Uterus (tissue), 3 donors: ENCODE measurements at regions not wholly inside any gene's neighbourhood (a gene's known extent, or its start where the extent isn't known, plus 50 kb on each side); places are given as distances from the start of the nearest gene placed in this dataset.
"Not testable (repeated sequence)": the region's sequence is repeated elsewhere in the genome, so short reads cannot be mapped to it uniquely, and the experiment has no call there.

ENCODE experiments used
- DNase-seq, 2 donors: peaks; one replicate each; pipeline ENCODE4 v3.0.0-alpha.2; 2019 to 2020
- H3K27ac ChIP-seq, 2 donors: fragments of 200-600 bp; sonication (generic); 1 replicate in 1 of 2; 2 replicates in 1 of 2; pipeline ENCODE4 v1.5.1; 2016 to 2018
- H3K27me3 ChIP-seq, 2 donors: fragments of 200-600 bp; sonication (generic); one replicate each; pipeline ENCODE4 v1.5.1; 2018 to 2019; ENCODE audit warnings: control low read depth in 1 of 2
- H3K36me3 ChIP-seq, 2 donors: fragments of 200-600 bp; sonication (generic); one replicate each; pipeline ENCODE4 v1.5.1; 2019; ENCODE audit warnings: control low read depth in 1 of 2
- H3K4me1 ChIP-seq, 2 donors: fragments of 200-600 bp; sonication (generic); one replicate each; pipeline ENCODE4 v1.5.1; 2018 to 2019; ENCODE audit warnings: control low read depth in 1 of 2
- H3K4me3 ChIP-seq, 2 donors: fragments of 200-600 bp; sonication (generic); 1 replicate in 1 of 2; 2 replicates in 1 of 2; pipeline ENCODE4 v1.5.1; 2018 to 2019; ENCODE audit warnings: mild to moderate bottlenecking in 1 of 2
- H3K9me3 ChIP-seq, 2 donors: fragments of 200-600 bp; sonication (generic); one replicate each; pipeline ENCODE4 v1.5.1; 2019; ENCODE audit warnings: control low read depth in 1 of 2
- POLR2A ChIP-seq, 2 donors: fragments of 450-650 bp; IDR thresholded peaks; one replicate each; pipeline ENCODE4 v1.6.1; 2016; ENCODE audit warnings: antibody characterized with exemption in 2 of 2, mild to moderate bottlenecking in 1 of 2, moderate library complexity in 1 of 2
- intact Hi-C: fragments of 100-400 bp; cut with DNase I; formaldehyde crosslinking; loops from one replicate; pipeline ENCODE4 v1.15.1; 2023; ENCODE audit warnings: low total_unique reads
- TF ChIP-seq, protein P1 (sequence below), 4 experiments: fragments of 200-600 bp in 2 of 4; fragments of 450-650 bp in 2 of 4; sonication (generic) in 2 of 4; IDR thresholded peaks; one replicate each; pipeline ENCODE4 v1.5.1; 2016 to 2019; ENCODE audit warnings: antibody characterized with exemption in 4 of 4, mild to moderate bottlenecking in 2 of 4, moderate library complexity in 1 of 4
- donor health status: DM: yes; HTN: yes; CAD: no.

DNA sequence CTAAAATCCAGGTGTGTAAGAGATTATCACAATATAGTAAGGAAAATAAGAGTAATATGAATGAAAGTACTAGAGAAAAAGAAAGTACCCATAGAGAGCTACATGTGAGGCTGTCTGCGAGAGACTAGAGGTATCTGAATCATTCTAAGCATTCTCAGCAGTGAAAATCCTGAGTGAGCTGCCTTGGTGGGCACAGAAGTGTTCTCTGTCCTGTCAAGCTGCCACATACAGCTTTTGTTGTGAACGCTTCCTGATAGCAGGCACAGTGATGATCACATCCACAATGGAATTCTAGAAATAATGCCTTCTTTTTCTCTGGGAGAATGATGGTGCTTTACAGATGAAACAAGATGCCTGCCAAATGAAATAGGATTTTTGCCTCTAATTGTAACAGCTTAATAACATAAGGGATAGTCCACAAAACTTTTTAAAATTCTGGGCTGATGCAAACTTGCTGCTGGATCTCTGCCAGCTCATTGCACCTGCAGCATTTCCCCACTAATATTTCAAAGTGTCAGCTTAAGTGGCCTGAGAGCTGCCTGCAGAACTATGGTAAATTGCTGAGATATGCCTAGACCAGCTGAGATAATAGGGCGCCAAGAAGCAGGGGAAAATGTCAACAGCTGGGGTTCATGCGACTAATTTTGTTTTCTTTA lies 620.5 kb downstream of the DOK5 start:
- TF ChIP-seq, protein P1, sequence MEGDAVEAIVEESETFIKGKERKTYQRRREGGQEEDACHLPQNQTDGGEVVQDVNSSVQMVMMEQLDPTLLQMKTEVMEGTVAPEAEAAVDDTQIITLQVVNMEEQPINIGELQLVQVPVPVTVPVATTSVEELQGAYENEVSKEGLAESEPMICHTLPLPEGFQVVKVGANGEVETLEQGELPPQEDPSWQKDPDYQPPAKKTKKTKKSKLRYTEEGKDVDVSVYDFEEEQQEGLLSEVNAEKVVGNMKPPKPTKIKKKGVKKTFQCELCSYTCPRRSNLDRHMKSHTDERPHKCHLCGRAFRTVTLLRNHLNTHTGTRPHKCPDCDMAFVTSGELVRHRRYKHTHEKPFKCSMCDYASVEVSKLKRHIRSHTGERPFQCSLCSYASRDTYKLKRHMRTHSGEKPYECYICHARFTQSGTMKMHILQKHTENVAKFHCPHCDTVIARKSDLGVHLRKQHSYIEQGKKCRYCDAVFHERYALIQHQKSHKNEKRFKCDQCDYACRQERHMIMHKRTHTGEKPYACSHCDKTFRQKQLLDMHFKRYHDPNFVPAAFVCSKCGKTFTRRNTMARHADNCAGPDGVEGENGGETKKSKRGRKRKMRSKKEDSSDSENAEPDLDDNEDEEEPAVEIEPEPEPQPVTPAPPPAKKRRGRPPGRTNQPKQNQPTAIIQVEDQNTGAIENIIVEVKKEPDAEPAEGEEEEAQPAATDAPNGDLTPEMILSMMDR (IDR thresholded peaks at IDR 0.05), result no peak
- TF ChIP-seq POLR2A (IDR thresholded peaks at IDR 0.05), result no peak
- intact Hi-C loops, result no loop called here
- Histone ChIP-seq H3K27me3 (no peaks in the 10 kb centered on the region), H3K9me3 (no peaks in the 10 kb centered on the region), H3K36me3 (no peaks in the 10 kb centered on the region), H3K4me3 (no peak overlapping the region), H3K27ac (no peak overlapping the region), H3K4me1 (no peaks in the 10 kb centered on the region)
- no peak for DNase-seq

DNA sequence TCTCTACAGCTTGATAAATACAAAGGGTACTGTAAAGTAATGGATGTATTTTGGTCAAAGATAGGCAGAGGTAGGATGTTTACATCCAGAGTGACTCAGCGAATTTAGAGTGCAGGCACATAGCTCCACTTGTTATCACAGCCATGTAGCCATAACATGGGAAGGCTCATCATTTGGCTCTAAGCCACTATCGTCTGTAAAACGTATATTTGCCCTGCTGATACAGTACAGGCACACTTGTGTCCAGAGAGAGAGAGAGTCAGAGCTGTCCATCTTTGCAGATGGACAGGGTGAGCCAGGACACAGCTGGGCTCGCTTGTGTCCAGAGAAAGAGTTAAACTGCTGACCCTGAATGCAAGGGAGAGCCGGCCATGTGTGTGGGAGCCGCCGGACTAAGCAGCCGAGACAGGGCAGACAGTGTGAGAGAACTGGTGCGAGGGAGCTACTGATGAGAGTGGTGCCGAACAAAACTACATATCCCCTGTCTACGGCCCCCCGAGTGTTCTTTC lies 619.0 kb downstream of the DOK5 start:
- Histone ChIP-seq H3K27me3 (no peaks in the 10 kb centered on the region), H3K9me3 (no peaks in the 10 kb centered on the region), H3K4me3 (no peak overlapping the region), H3K27ac (no peak overlapping the region), H3K4me1 (no peaks in the 10 kb centered on the region), H3K36me3 (no peaks in the 10 kb centered on the region)
- TF ChIP-seq, protein P1 (IDR thresholded peaks at IDR 0.05), result no peak
- no peak for TF ChIP-seq POLR2A (IDR thresholded peaks at IDR 0.05)
- no peak for DNase-seq
- intact Hi-C loops, result no loop called here

DNA sequence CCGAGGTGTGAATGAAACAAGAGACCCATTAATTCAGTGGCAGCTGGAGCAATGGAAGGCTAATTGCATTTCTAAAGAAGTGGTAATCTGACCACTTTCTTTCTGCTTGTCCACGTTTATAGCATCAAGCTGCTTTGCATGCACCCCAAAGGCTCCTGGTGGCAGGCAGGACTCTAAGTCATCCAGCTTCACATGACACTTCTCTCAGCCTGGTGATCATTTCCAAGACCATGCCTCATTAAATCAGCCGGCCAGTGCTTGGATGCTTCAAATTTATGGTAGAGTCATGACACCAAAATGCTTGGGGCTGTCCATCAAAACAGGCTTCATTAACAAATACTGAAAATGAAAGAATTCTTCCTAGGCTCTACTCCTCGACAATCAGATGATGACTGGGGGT lies 614.9 kb downstream of the DOK5 start:
- Histone ChIP-seq H3K36me3 (no peaks in the 10 kb centered on the region), H3K27me3 (no peaks in the 10 kb centered on the region), H3K9me3 (no peaks in the 10 kb centered on the region), H3K4me1 (no peaks in the 10 kb centered on the region), H3K27ac (no peak overlapping the region), H3K4me3 (no peak overlapping the region)
- no peak for TF ChIP-seq POLR2A (IDR thresholded peaks at IDR 0.05)
- TF ChIP-seq, protein P1 (IDR thresholded peaks at IDR 0.05), result no peak
- intact Hi-C loops, result no loop called here
- no peak for DNase-seq

DNA sequence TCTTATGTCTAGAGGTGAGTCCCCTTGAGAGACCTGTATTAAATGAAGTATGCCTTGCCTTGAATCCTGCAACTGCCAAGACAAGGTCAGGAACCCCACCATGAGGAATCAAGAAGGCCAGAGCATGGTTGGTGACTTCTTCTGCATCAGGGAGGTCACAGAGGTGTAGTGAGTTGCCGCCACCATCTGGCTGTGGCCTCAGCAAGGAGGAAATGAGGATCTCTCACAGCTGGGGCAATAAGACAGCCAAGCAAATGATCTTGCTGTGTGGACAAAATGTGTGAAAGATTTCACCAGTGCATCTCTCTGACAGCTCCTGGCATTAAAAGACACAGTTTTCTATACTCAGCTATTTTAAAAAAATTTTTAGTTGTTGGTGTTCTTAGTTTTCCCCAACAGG lies 611.0 kb downstream of the DOK5 start:
- Histone ChIP-seq H3K27me3 (no peaks in the 10 kb centered on the region), H3K4me3 (no peak overlapping the region), H3K9me3 (no peaks in the 10 kb centered on the region), H3K4me1 (no peaks in the 10 kb centered on the region), H3K27ac (no peak overlapping the region), H3K36me3 (no peaks in the 10 kb centered on the region)
- no peak for DNase-seq
- no peak for TF ChIP-seq POLR2A (IDR thresholded peaks at IDR 0.05)
- TF ChIP-seq, protein P1 (IDR thresholded peaks at IDR 0.05), result no peak
- intact Hi-C loops, result no loop called here

DNA sequence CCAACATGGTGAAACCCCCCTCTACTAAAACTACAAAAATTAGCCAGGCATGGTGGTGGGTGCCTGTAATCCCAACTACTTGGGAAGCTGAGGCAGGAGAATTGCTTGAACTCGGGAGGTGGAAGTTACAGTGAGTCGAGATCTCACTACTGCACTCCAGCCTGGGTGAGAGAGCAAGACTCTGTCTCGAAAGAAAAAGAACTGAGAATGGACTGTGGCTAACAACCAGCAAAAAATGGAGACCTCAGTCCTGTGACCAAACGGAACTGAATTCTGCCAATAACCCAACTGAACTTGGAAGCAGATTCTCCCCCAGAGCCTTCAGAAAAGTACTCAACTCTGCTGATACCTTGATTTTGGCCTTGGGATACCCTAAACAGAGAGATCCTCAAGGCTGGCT lies 604.5 kb downstream of the DOK5 start:
- intact Hi-C loops, result no loop called here
- no peaks in the 10 kb centered on the region for H3K27me3 ChIP-seq
- TF ChIP-seq, protein P1 (IDR thresholded peaks at IDR 0.05), result no peak
- no peak for TF ChIP-seq POLR2A (IDR thresholded peaks at IDR 0.05)

DNA sequence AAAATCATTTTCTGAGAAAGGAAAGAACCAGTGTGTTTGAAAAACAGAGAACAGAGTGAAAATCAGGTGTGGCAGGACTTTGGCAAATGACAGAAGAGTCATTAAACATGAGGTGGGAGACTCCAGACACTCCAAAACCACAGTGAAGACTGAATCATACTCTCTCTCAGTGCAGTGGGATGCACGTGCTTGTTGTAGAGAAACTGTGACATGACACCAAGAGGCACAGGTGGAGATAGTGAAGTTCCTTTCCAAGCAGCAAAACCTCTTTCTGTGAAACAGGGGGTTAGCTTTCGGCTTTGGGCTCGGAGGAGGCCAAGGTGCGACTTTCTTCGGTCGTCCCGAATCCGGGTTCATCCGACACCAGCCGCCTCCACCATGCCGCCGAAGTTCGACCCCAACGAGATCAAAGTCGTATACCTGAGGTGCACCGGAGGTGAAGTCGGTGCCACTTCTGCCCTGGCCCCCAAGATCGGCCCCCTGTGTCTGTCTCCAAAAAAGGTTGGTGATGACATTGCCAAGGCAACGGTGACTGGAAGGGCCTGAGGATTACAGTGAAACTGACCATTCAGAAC lies 599.0 kb downstream of the DOK5 start:
- H3K4me1 ChIP-seq, DNase-seq, H3K9me3 ChIP-seq, intact Hi-C loops, H3K27me3 ChIP-seq, H3K4me3 ChIP-seq, H3K27ac ChIP-seq, H3K36me3 ChIP-seq: not testable (repeated sequence)

More for the DNA sequence above, 604.5 kb downstream of the DOK5 start:
- Histone ChIP-seq H3K4me1 (no peaks in the 10 kb centered on the region), H3K9me3 (no peaks in the 10 kb centered on the region), H3K36me3 (no peaks in the 10 kb centered on the region), H3K4me3 (no peak overlapping the region), H3K27ac (no peak overlapping the region)
- no peak for DNase-seq
